ENCODE measurements at regions not wholly inside any gene's neighbourhood (a gene's known extent, or its start where the extent isn't known, plus 50 kb on each side); places are given as distances from the start of the nearest gene placed in this dataset.

DNA sequence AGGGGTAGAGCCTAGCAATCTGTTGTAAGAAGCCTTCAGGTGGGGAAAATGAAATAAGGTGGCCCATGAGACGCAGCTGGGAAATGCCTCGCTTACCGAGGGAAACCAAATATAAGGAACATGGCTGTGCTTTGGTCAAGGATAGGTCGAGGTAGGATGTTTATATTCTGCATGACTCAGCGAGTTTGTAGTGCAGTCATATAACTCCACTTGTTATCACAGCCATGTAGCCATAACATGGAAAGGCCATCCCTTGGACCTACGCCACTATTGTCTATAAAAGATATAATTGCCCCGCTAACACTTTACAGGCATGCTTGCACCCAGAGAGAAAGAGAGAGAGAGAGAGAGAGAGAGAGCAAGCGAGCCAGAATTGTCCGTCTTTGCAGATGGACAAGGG lies 80.9 kb upstream of the GLRA2 start:
- POLR2A ChIA-PET = no interaction called here
- H3K36me3 ChIP-seq (ENCODE audit: control insufficient read depth in 2 of 2, insufficient read depth in 1 of 2, low read length in 2 of 2) = no peaks in the 10 kb centered on the region
- TF ChIP-seq ZNF48 (tag by site-specific recombination; IDR thresholded peaks at IDR 0.05) (no peak), ZNF791 (tag by site-specific recombination; IDR thresholded peaks at IDR 0.05) (no peak), ZNF221 (tag by site-specific recombination; IDR thresholded peaks at IDR 0.05; ENCODE audit: borderline replicate concordance) (no peak), ZNF514 (tag by site-specific recombination; IDR thresholded peaks at IDR 0.05) (no peak), ZBTB21 (tag by site-specific recombination; IDR thresholded peaks at IDR 0.05) (no peak), ZIC2 (tag by site-specific recombination; IDR thresholded peaks at IDR 0.05) (no peak)
- TF ChIP-seq, protein P1, sequence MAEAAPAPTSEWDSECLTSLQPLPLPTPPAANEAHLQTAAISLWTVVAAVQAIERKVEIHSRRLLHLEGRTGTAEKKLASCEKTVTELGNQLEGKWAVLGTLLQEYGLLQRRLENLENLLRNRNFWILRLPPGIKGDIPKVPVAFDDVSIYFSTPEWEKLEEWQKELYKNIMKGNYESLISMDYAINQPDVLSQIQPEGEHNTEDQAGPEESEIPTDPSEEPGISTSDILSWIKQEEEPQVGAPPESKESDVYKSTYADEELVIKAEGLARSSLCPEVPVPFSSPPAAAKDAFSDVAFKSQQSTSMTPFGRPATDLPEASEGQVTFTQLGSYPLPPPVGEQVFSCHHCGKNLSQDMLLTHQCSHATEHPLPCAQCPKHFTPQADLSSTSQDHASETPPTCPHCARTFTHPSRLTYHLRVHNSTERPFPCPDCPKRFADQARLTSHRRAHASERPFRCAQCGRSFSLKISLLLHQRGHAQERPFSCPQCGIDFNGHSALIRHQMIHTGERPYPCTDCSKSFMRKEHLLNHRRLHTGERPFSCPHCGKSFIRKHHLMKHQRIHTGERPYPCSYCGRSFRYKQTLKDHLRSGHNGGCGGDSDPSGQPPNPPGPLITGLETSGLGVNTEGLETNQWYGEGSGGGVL (tag by site-specific recombination; IDR thresholded peaks at IDR 0.05) = no peak
- no peaks in the 10 kb centered on the region for H3K4me1 ChIP-seq (ENCODE audit: control insufficient read depth, insufficient read depth, low read length)
- H3K27ac ChIP-seq (ENCODE audit: extremely low read depth, low read depth, low read length) = no peak overlapping the region
- CTCF ChIA-PET = no interaction called here
- no peaks in the 10 kb centered on the region for H3K9me3 ChIP-seq (ENCODE audit: control insufficient read depth, insufficient read depth, low read depth, low read length)
- H3K4me3 ChIP-seq (ENCODE audit: low read depth, low read length) = no peak overlapping the region

DNA sequence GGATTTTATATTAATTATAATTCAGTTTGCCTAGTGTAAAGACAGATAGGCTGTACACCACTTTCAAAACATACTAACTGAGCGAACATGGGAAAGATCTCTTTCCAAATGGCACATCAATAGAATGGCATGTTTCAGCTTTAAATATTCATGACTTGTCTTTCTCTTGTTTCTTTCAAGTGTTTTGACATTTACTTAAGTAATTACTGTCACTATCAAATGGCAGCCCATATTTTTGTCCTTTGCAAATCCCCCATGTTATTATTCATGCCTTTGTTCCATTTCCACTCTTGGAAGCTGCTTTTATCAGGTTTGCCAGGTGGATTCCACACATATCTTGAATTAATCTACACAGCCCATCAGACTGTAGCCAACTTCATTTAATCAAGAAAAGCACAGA lies 89.2 kb upstream of the GLRA2 start:
- ChIA-PET POLR2A (no interaction called here), CTCF (no interaction called here)

DNA sequence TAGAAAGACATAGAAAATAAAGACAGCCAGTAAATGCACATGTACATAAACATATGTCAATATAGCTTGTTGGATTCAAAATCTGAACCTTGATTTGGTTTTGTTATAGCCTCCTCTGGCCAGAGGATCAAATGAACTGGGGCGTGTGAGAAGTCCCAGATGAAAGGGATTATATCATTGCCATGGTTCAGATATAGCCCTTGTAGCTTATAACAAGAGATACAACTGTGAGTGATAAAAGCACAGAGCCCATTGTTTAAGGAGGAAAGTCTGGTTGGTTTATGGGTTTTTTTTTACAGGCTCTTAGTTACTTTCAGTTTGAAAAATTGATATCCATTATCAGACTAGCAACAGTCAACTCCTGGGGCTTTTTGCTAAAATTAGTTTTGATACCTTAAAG lies 101.7 kb upstream of the GLRA2 start:
- Histone ChIP-seq H3K9me3 (ENCODE audit: control insufficient read depth, insufficient read depth, low read depth, low read length) (no peaks in the 10 kb centered on the region; the same call in 1 of the 2 replicates), H3K4me3 (ENCODE audit: low read depth, low read length) (no peak overlapping the region), H3K4me1 (ENCODE audit: control insufficient read depth, insufficient read depth, low read length) (no peaks in the 10 kb centered on the region), H3K36me3 (ENCODE audit: control insufficient read depth in 2 of 2, insufficient read depth in 1 of 2, low read length in 2 of 2) (no peaks in the 10 kb centered on the region), H3K27ac (ENCODE audit: extremely low read depth, low read depth, low read length) (no peak overlapping the region)
- CTCF ChIA-PET = no interaction called here
- POLR2A ChIA-PET = no interaction called here
- TF ChIP-seq ZNF510 (tag by site-specific recombination; IDR thresholded peaks at IDR 0.05; ENCODE audit: insufficient replicate concordance) = no peak
- TF ChIP-seq, protein P2, sequence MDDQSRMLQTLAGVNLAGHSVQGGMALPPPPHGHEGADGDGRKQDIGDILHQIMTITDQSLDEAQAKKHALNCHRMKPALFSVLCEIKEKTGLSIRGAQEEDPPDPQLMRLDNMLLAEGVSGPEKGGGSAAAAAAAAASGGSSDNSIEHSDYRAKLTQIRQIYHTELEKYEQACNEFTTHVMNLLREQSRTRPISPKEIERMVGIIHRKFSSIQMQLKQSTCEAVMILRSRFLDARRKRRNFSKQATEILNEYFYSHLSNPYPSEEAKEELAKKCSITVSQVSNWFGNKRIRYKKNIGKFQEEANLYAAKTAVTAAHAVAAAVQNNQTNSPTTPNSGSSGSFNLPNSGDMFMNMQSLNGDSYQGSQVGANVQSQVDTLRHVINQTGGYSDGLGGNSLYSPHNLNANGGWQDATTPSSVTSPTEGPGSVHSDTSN (CRISPR knock-in tag; IDR thresholded peaks at IDR 0.05) = no peak
- no peak for TF ChIP-seq ZBTB1 (tag by site-specific recombination; IDR thresholded peaks at IDR 0.05)
- no peak for TF ChIP-seq ZNF596 (tag by site-specific recombination; IDR thresholded peaks at IDR 0.05)
- TF ChIP-seq ZNF843 (tag by site-specific recombination; IDR thresholded peaks at IDR 0.05) = no peak
- TF ChIP-seq ZNF433 (tag by site-specific recombination; IDR thresholded peaks at IDR 0.05; ENCODE audit: low read depth) = no peak
- TF ChIP-seq ZNF521 (tag by site-specific recombination; IDR thresholded peaks at IDR 0.05) = no peak
- TF ChIP-seq OSR2 (tag by site-specific recombination; IDR thresholded peaks at IDR 0.05) = no peak
- no peak for TF ChIP-seq ZNF707 (tag by site-specific recombination; IDR thresholded peaks at IDR 0.05)
- TF ChIP-seq, protein P3, sequence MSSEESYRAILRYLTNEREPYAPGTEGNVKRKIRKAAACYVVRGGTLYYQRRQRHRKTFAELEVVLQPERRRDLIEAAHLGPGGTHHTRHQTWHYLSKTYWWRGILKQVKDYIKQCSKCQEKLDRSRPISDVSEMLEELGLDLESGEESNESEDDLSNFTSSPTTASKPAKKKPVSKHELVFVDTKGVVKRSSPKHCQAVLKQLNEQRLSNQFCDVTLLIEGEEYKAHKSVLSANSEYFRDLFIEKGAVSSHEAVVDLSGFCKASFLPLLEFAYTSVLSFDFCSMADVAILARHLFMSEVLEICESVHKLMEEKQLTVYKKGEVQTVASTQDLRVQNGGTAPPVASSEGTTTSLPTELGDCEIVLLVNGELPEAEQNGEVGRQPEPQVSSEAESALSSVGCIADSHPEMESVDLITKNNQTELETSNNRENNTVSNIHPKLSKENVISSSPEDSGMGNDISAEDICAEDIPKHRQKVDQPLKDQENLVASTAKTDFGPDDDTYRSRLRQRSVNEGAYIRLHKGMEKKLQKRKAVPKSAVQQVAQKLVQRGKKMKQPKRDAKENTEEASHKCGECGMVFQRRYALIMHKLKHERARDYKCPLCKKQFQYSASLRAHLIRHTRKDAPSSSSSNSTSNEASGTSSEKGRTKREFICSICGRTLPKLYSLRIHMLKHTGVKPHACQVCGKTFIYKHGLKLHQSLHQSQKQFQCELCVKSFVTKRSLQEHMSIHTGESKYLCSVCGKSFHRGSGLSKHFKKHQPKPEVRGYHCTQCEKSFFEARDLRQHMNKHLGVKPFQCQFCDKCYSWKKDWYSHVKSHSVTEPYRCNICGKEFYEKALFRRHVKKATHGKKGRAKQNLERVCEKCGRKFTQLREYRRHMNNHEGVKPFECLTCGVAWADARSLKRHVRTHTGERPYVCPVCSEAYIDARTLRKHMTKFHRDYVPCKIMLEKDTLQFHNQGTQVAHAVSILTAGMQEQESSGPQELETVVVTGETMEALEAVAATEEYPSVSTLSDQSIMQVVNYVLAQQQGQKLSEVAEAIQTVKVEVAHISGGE (tag by site-specific recombination; conservative IDR thresholded peaks at IDR 0.05; ENCODE audit: low read depth) = no peak
- TF ChIP-seq ZNF214 (tag by site-specific recombination; IDR thresholded peaks at IDR 0.05; ENCODE audit: borderline replicate concordance) = no peak

More for the DNA sequence above, 89.2 kb upstream of the GLRA2 start:
- Histone ChIP-seq H3K9me3 (ENCODE audit: control insufficient read depth, insufficient read depth, low read depth, low read length) (no peaks in the 10 kb centered on the region), H3K36me3 (ENCODE audit: control insufficient read depth in 2 of 2, insufficient read depth in 1 of 2, low read length in 2 of 2) (no peaks in the 10 kb centered on the region), H3K4me3 (ENCODE audit: low read depth, low read length) (no peak overlapping the region), H3K27ac (ENCODE audit: extremely low read depth, low read depth, low read length) (no peak overlapping the region), H3K4me1 (ENCODE audit: control insufficient read depth, insufficient read depth, low read length) (no peaks in the 10 kb centered on the region)
- TF ChIP-seq ZNF776 (tag by site-specific recombination; IDR thresholded peaks at IDR 0.05; ENCODE audit: borderline replicate concordance) = no peak

All from HEK293 (cell line).